NCI-H82 treated with DMSO at 0.1 percent for 48 hours (cell line): ENCODE measurements at regions not wholly inside any gene's neighbourhood (a gene's known extent, or its start where the extent isn't known, plus 50 kb on each side); places are given as distances from the start of the nearest gene placed in this dataset.
"Not testable (repeated sequence)": the region's sequence is repeated elsewhere in the genome, so short reads cannot be mapped to it uniquely, and the experiment has no call there.

Source experiments
- DNase-seq: peaks from one replicate; lab custom pipeline; 2025; ENCODE audit not compliant: unreplicated experiment; lab: John Stamatoyannopoulos, UW

DNA sequence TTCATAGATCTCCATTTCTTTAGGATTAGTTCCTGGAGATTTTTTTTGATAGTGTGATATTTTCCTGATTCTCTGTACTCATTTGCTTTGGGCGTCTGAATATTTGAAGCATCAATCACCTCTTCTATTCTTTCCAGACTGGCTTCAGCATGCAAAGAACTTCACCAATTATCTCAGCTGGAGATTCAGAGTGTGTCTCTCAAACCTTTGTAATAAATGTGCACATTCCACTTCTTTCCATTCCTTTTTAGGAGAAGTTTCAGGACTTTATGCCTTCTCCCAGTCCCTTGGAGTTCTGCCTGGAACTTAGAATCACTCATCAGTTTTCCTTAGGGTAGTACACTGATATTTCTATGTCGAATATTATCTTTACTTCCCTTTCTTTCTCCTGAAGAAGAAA lies 334.8 kb downstream of the TEX13C start:
- DNase-seq = no peak

- DNase-seq = no peak
Measured at GRCh38 chrX:125673758-125674157, 354.1 kb downstream of the TEX13C start.

DNA sequence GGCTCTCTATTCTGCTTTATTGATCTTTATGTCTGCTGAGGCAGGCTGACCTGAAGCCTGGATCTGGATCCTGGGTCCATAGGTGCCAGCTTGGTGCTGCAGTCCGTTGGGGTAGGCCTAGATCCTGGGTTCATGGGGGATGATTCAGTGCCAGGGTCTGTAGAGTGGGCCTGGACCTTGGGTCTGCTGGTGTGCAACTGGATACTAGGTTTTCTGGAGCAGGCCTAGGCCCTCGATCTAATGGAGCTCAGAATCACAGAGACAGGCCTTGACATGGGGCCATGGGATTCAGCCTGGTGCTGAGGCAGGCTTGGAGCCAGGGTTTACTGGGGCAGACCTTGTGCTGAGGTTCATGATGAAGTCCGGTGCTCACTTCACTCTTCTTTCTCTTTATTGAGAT lies 358.6 kb downstream of the TEX13C start:
- no peak for DNase-seq

GRCh38 chrX:125680366-125680765 lies 360.7 kb downstream of the TEX13C start:
- no peak for DNase-seq

DNA sequence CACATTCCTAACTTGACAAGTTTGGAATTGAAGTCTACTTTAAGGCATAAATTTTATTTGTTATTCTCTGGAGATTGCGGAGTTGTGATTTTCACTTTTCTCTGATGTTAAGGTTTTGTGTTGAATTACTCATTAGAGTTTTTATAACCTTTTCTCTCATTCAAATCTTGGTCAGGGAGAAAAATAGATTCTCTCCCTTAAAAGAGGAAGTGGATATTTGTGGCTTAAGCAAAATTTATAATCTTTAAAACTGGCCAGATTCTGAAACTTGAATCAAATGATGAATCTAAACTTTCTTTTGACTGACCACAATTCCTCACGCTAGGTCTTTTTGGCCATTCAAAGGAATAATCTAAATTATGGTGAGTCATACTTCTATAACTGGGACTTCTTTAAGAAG lies 361.4 kb downstream of the TEX13C start:
- no peak for DNase-seq

- DNase-seq = no peak
Measured at GRCh38 chrX:125681507-125681906, 361.8 kb downstream of the TEX13C start.

DNA sequence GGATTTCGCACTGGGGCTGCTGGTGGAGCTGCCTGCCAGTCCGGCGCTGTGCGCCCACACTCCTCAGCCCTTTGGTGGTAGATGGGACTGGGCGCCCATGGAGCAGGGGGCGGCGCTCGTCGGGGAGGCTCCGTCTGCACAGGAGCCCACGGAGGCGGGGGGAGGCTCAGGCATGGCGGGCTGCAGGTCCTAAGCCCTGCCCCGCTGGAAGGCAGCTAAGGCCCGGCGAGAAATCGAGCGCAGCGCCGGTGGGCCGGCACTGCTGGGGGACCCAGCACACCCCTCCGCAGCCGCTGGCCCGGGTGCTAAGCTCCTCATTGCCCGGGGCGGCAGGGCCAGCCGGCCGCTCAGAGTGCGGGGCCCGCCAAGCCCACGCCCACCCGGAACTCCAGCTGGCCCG lies 370.9 kb downstream of the TEX13C start:
- DNase-seq = not testable (repeated sequence)

GRCh38 chrX:125694171-125694570 lies 374.5 kb downstream of the TEX13C start:
- no peak for DNase-seq

- no peak for DNase-seq
Measured at GRCh38 chrX:125709074-125709473, 389.4 kb downstream of the TEX13C start.

DNA sequence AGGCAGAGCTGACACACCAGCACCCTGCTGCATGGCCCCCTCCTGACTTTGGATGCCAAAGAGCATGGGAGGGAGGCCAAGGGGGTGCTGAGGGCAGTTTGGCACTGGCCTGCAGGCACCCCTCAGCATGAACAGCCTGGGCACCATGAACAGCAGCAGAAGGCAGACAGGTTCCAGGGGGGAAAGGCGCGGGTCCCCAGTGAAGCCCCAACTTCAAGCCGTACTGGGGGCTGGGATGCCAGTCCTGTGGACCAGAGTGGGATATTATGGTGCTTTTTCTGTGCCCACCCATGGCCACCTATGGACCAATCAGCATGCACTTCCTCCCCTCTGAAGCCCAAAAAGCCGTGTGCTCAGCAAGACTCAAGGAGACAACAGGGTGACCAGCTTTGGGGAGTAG lies 389.9 kb downstream of the TEX13C start:
- DNase-seq = no peak

GRCh38 chrX:125710403-125711062 lies 390.9 kb downstream of the TEX13C start:
- DNase-seq = peak; percentile 37

GRCh38 chrX:125711103-125711502 lies 391.4 kb downstream of the TEX13C start:
- DNase-seq = no peak

GRCh38 chrX:125713633-125714032 lies 394.0 kb downstream of the TEX13C start:
- DNase-seq = no peak

GRCh38 chrX:125727117-125727516 lies 407.4 kb downstream of the TEX13C start:
- DNase-seq = no peak

- no peak for DNase-seq
Measured at GRCh38 chrX:125736008-125736729, 416.5 kb downstream of the TEX13C start.

DNA sequence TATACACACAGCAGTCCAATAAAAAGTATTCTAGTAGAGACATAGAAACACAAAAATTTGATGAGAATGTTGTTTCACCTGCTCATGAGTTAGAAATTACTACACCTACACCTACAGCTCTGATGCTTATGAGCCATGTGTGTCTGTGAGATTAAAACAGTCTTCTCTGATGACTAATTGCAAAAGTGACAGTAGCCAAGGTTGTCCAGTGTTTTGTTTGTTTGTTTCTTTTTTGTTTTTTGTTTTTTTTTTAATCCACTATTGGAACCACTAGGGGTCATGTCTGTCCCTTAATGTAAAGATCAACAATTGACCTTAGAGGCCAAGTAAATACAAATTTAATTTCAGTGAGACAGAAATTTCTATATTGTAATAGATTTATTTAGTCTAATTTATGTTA lies 423.1 kb downstream of the TEX13C start:
- no peak for DNase-seq

GRCh38 chrX:125744914-125745313 lies 421.2 kb downstream of the DCAF12L2 start:
- no peak for DNase-seq

DNA sequence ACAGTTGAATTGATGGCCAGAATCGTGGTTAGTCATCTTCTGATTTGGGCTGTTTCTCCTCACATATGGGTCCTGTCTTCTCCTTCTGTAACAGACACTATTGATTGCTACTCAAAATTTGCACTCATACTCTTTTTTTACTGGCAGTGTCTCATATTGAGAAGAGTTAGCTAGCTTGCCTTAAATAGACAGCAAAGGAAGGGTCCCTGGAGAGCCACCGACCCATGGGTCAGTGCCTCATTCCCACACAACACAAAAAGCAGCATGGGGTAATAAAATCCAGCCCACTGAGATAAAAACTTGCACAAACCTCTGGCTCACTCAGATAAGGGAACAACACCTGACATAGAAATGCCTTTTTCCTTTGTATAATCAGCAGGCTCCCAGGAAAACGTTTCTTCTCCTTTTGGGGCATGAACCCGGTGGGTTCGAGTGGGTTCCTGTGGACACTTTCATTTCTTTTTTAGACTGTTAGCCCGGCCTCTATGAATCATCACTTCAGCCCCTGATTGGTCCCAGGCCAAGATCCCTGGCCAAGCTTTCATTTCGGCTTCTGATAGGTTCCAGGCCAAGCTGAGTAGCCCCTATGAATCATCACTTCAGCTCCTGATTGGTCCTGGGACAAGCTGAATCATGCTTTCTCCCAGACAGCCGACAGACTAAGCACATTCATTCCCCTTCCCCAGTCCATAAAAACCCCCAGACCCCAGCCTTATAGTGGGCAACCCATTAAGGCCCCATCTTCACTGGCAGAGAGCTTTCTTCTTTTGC lies 408.1 kb downstream of the DCAF12L2 start:
- DNase-seq = no peak

DNA sequence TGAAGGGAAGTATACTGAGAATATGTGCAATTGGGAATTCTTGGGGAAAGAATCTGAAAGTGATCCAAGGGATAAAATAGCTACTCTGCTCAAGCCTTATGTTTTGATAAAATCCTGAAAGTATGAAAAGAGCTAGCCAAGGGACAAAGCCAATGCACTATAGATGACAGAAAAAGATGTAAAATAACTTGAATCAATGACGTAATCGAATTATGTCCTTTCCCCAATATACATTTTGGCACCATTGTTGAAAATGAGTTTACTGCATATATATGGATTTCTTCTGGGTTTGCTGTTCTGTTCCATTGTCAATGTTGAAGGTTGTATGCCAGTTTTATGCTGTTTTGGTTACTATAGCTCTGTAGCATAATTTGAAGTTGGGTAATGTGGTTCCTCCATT lies 407.3 kb downstream of the DCAF12L2 start:
- no peak for DNase-seq

DNA sequence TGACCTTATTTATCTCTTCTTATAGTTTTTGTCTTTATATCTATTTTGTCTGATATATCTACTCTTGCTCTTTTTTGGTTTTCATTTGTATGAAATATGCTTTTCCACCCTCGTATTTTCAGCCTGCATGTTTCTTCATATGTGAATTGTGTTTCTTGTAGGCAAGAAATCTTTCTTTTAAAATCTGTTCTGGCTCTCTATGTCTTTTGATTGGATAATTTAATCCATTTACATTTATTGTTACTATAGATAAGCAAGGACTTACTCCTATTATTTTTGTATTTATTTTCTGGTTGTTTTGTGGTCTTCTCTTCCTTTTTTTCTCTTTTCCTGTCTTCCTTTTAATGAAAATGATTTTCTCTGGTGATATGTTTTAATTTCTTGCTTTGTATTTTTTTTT lies 403.1 kb downstream of the DCAF12L2 start:
- no peak for DNase-seq

GRCh38 chrX:125765347-125765746 lies 400.7 kb downstream of the DCAF12L2 start:
- no peak for DNase-seq

GRCh38 chrX:125769628-125770027 lies 396.5 kb downstream of the DCAF12L2 start:
- DNase-seq = no peak
